Activated effector memory CD4-positive, alpha-beta T cell treated with Interleukin-2 at 50 U/mL for 16 hours (primary cell): ENCODE measurements at regions not wholly inside any gene's neighbourhood (a gene's known extent, or its start where the extent isn't known, plus 50 kb on each side); places are given as distances from the start of the nearest gene placed in this dataset.

ENCODE experiments used
- DNase-seq: peaks from one replicate; pipeline ENCODE4 v3.0.0-alpha.2; 2020

GRCh38 chr1:213820362-213821149 lies 167.2 kb upstream of the PROX1 start:
- no peak for DNase-seq

- no peak for DNase-seq
Observed at GRCh38 chr1:213821175-213821942, 166.4 kb upstream of the PROX1 start.

GRCh38 chr1:213821943-213822334 lies 165.8 kb upstream of the PROX1 start:
- DNase-seq, result no peak

- no peak for DNase-seq
Observed at GRCh38 chr1:213826891-213827290, 160.9 kb upstream of the PROX1 start.

GRCh38 chr1:213828867-213829266 lies 158.9 kb upstream of the PROX1 start:
- no peak for DNase-seq

- no peak for DNase-seq
Observed at GRCh38 chr1:213829780-213830179, 158.0 kb upstream of the PROX1 start.

GRCh38 chr1:213830371-213830770 lies 157.4 kb upstream of the PROX1 start:
- no peak for DNase-seq

GRCh38 chr1:213840575-213840974 lies 147.2 kb upstream of the PROX1 start:
- DNase-seq, result no peak

- no peak for DNase-seq
Observed at GRCh38 chr1:213844632-213845031, 143.1 kb upstream of the PROX1 start.

- DNase-seq, result no peak
Observed at GRCh38 chr1:213852107-213852506, 135.7 kb upstream of the PROX1 start.

GRCh38 chr1:213858581-213858980 lies 129.2 kb upstream of the PROX1 start:
- no peak for DNase-seq

- no peak for DNase-seq
Observed at GRCh38 chr1:213861841-213862240, 125.9 kb upstream of the PROX1 start.

- DNase-seq, result no peak
Observed at GRCh38 chr1:213864091-213864490, 123.7 kb upstream of the PROX1 start.

- no peak for DNase-seq
Observed at GRCh38 chr1:213868482-213868881, 119.3 kb upstream of the PROX1 start.

GRCh38 chr1:213871179-213871578 lies 116.6 kb upstream of the PROX1 start:
- DNase-seq, result no peak

GRCh38 chr1:213874789-213875188 lies 113.0 kb upstream of the PROX1 start:
- no peak for DNase-seq

- DNase-seq, result no peak
Observed at GRCh38 chr1:213876531-213876930, 111.2 kb upstream of the PROX1 start.

- no peak for DNase-seq
Observed at GRCh38 chr1:213883618-213884017, 104.2 kb upstream of the PROX1 start.

GRCh38 chr1:213884402-213884801 lies 103.4 kb upstream of the PROX1 start:
- no peak for DNase-seq

- DNase-seq, result no peak
Observed at GRCh38 chr1:213884942-213885341, 102.8 kb upstream of the PROX1 start.

- no peak for DNase-seq
Observed at GRCh38 chr1:213887842-213888241, 99.9 kb upstream of the PROX1 start.

- DNase-seq, result no peak
Observed at GRCh38 chr1:213891989-213892902, 95.5 kb upstream of the PROX1 start.

GRCh38 chr1:213898684-213899083 lies 89.1 kb upstream of the PROX1 start:
- DNase-seq, result no peak
